ENCODE measurements at regions not wholly inside any gene's neighbourhood (a gene's known extent, or its start where the extent isn't known, plus 50 kb on each side); places are given as distances from the start of the nearest gene placed in this dataset.

GRCh38 chr13:104854007-104854406 is 1681.5 kb downstream of the EFNB2 start:
- H3K4me3 ChIP-seq: no peak overlapping the region
- no peak for TF ChIP-seq CTCF (IDR thresholded peaks at IDR 0.05)
- intact Hi-C loops (cut with DNase I): no loop called here
- H3K36me3 ChIP-seq: no peaks in the 10 kb centered on the region
- H3K27me3 ChIP-seq: no peaks in the 10 kb centered on the region
- H3K27ac ChIP-seq: no peak overlapping the region
- DNase-seq (ENCODE audit: low spot score in 2 of 2): no peak
- no peaks in the 10 kb centered on the region for H3K4me1 ChIP-seq
- no peaks in the 10 kb centered on the region for H3K9me3 ChIP-seq

GRCh38 chr13:104847922-104848321 is 1687.5 kb downstream of the EFNB2 start:
- intact Hi-C loops (cut with DNase I): no loop called here
- no peaks in the 10 kb centered on the region for H3K27me3 ChIP-seq
- H3K4me1 ChIP-seq: no peaks in the 10 kb centered on the region
- DNase-seq (ENCODE audit: low spot score in 2 of 2): no peak
- H3K36me3 ChIP-seq: no peaks in the 10 kb centered on the region
- H3K4me3 ChIP-seq: no peak overlapping the region
- H3K9me3 ChIP-seq: no peaks in the 10 kb centered on the region
- no peak for TF ChIP-seq CTCF (IDR thresholded peaks at IDR 0.05)
- no peak overlapping the region for H3K27ac ChIP-seq

- Histone ChIP-seq H3K36me3 (no peaks in the 10 kb centered on the region), H3K27ac (no peak overlapping the region), H3K4me1 (no peaks in the 10 kb centered on the region), H3K4me3 (no peak overlapping the region), H3K9me3 (no peaks in the 10 kb centered on the region), H3K27me3 (no peaks in the 10 kb centered on the region)
- DNase-seq (ENCODE audit: low spot score in 2 of 2): no peak
- no peak for TF ChIP-seq CTCF (IDR thresholded peaks at IDR 0.05)
- intact Hi-C loops (cut with DNase I): no loop called here
Observed at GRCh38 chr13:104843401-104843800, 1692.1 kb downstream of the EFNB2 start.

GRCh38 chr13:104841110-104841509 is 1694.4 kb downstream of the EFNB2 start:
- no peak overlapping the region for H3K4me3 ChIP-seq
- no peaks in the 10 kb centered on the region for H3K9me3 ChIP-seq
- H3K27ac ChIP-seq: no peak overlapping the region
- intact Hi-C loops (cut with DNase I): no loop called here
- no peak for DNase-seq (ENCODE audit: low spot score in 2 of 2)
- no peaks in the 10 kb centered on the region for H3K4me1 ChIP-seq
- no peaks in the 10 kb centered on the region for H3K36me3 ChIP-seq
- TF ChIP-seq CTCF (IDR thresholded peaks at IDR 0.05): no peak
- no peaks in the 10 kb centered on the region for H3K27me3 ChIP-seq

GRCh38 chr13:104837756-104838155 is 1697.7 kb downstream of the EFNB2 start:
- H3K36me3 ChIP-seq: no peaks in the 10 kb centered on the region
- no peaks in the 10 kb centered on the region for H3K9me3 ChIP-seq
- H3K4me3 ChIP-seq: no peak overlapping the region
- no peaks in the 10 kb centered on the region for H3K27me3 ChIP-seq
- TF ChIP-seq CTCF (IDR thresholded peaks at IDR 0.05): no peak
- H3K27ac ChIP-seq: no peak overlapping the region
- intact Hi-C loops (cut with DNase I): no loop called here
- no peaks in the 10 kb centered on the region for H3K4me1 ChIP-seq
- no peak for DNase-seq (ENCODE audit: low spot score in 2 of 2)

- TF ChIP-seq CTCF (IDR thresholded peaks at IDR 0.05): no peak
- H3K4me3 ChIP-seq: no peak overlapping the region
- intact Hi-C loops (cut with DNase I): no loop called here
Observed at GRCh38 chr13:104833221-104833620, 1702.2 kb downstream of the EFNB2 start.

More at GRCh38 chr13:104833221-104833620, 1702.2 kb downstream of the EFNB2 start:
- no peak overlapping the region for H3K27ac ChIP-seq
- H3K4me1 ChIP-seq: no peaks in the 10 kb centered on the region
- no peak for DNase-seq (ENCODE audit: low spot score in 2 of 2)
- H3K27me3 ChIP-seq: no peaks in the 10 kb centered on the region
- no peaks in the 10 kb centered on the region for H3K36me3 ChIP-seq
- no peaks in the 10 kb centered on the region for H3K9me3 ChIP-seq

Measured in ascending aorta (tissue), 2 donors.